Endothelial cell of umbilical vein (primary cell): ENCODE measurements at regions not wholly inside any gene's neighbourhood (a gene's known extent, or its start where the extent isn't known, plus 50 kb on each side); places are given as distances from the start of the nearest gene placed in this dataset.
"Not testable (repeated sequence)": the region's sequence is repeated elsewhere in the genome, so short reads cannot be mapped to it uniquely, and the experiment has no call there.

Experiments
- BruUV-seq: library from RNA; stranded (reverse); fragments of 400-500 nt; replicated peaks from 2 replicates; lab custom pipeline; 2021; lab: Mats Ljungman, UMichigan
- CTCF ChIA-PET: fragments of 300-600, 350-600 bp; sonication (Branson Sonifier 250); formaldehyde crosslinking; loops from one replicate; lab custom pipeline; 2021; ENCODE audit warnings: antibody characterized with exemption, inconsistent platforms; lab: Charles Lee
- POLR2A ChIA-PET: fragments of 300-600, 350-600 bp; sonication (Branson Sonifier 250); formaldehyde crosslinking; loops from one replicate; lab custom pipeline; 2021; ENCODE audit warnings: antibody characterized with exemption, inconsistent platforms; lab: Charles Lee
- DNase-seq: peaks from one replicate; pipeline ENCODE4 v3.0.0-alpha.2; 2011; ENCODE audit warnings: low read depth, low spot score
- FAIRE-seq: peaks from 2 replicates; lab custom pipeline; 2011; peaks lifted over from hg19 to GRCh38; lab: Jason Lieb, UNC
- H2AFZ ChIP-seq: 2 replicates; pipeline ENCODE4 v1.6.0; 2012; ENCODE audit warnings: low read depth, low read length, control low read depth, inconsistent platforms
- H3K27ac ChIP-seq: 2 replicates; pipeline ENCODE4 v1.5.1; 2011; ENCODE audit warnings: low read depth, mild to moderate bottlenecking, control low read depth, low read length, moderate library complexity; ENCODE audit not compliant: insufficient read depth
- H3K27me3 ChIP-seq, 2 experiments: 2 replicates each; pipeline versions ENCODE4 v1.6.0 to v1.6.1; 2011; ENCODE audit warnings: low read length in 2 of 2, mixed read lengths in 1 of 2; ENCODE audit not compliant: control insufficient read depth in 2 of 2, insufficient read depth in 2 of 2
- H3K36me3 ChIP-seq, 2 experiments: 2 replicates in 1 of 2; 3 replicates in 1 of 2; pipeline ENCODE4 v1.5.1; 2011; ENCODE audit warnings: low read length in 2 of 2, mild to moderate bottlenecking in 1 of 2, moderate library complexity in 1 of 2; ENCODE audit not compliant: control insufficient read depth in 2 of 2, insufficient read depth in 2 of 2; ENCODE audit errors: extremely low read depth in 1 of 2
- H3K4me1 ChIP-seq: 3 replicates; pipeline ENCODE4 v1.5.1; 2011; ENCODE audit warnings: mild to moderate bottlenecking, low read length; ENCODE audit not compliant: control insufficient read depth, insufficient read depth; ENCODE audit errors: extremely low read depth
- H3K4me2 ChIP-seq: 2 replicates; pipeline ENCODE4 v1.6.1; 2011; ENCODE audit warnings: low read length, control low read depth, mixed read lengths; ENCODE audit not compliant: insufficient read depth
- H3K4me3 ChIP-seq, 3 experiments: fragments of 200-600 bp in 1 of 3; sonication (generic), shearing (Covaris generic) in 1 of 3; replicated peaks in 1 of 3; 2 replicates each; pipeline ENCODE4 v1.5.1; 2011 to 2016; ENCODE audit warnings: control low read depth in 3 of 3, low read length in 3 of 3, mild to moderate bottlenecking in 2 of 3, inconsistent platforms in 1 of 3, low read depth in 1 of 3, moderate library complexity in 1 of 3; ENCODE audit not compliant: insufficient read depth in 1 of 3
- H3K79me2 ChIP-seq: 2 replicates; pipeline ENCODE4 v1.6.0; 2012; ENCODE audit warnings: low read length, inconsistent platforms; ENCODE audit not compliant: control insufficient read depth, insufficient read depth
- H3K9ac ChIP-seq: replicated peaks from 2 replicates; pipeline ENCODE3; 2011; ENCODE audit warnings: low read length, control low read depth; ENCODE audit not compliant: insufficient read depth; ENCODE audit errors: extremely low read depth
- H3K9me1 ChIP-seq: replicated peaks from 3 replicates; pipeline ENCODE4 v1.6.0; 2011; ENCODE audit warnings: mild to moderate bottlenecking, low read length; ENCODE audit not compliant: control insufficient read depth, insufficient read depth; ENCODE audit errors: extremely low read depth
- H3K9me3 ChIP-seq: replicated peaks from 2 replicates; pipeline ENCODE4 v1.5.1; 2012; ENCODE audit warnings: low read length, inconsistent platforms; ENCODE audit not compliant: control insufficient read depth, insufficient read depth
- H4K20me1 ChIP-seq: replicated peaks from 2 replicates; pipeline ENCODE3; 2011; ENCODE audit warnings: mild to moderate bottlenecking, low read length; ENCODE audit not compliant: control insufficient read depth, insufficient read depth; ENCODE audit errors: extremely low read depth
- dilution Hi-C: fragments of 300-500 bp; cut with MboI; formaldehyde crosslinking; loops from one replicate; pipeline ENCODE4 v1.15.0; 2019; ENCODE audit warnings: low sequenced_read_pairs; ENCODE audit not compliant: extremely low pct_ligation_motif_present
- intact Hi-C: fragments of 100-400 bp; cut with micrococcal nuclease; formaldehyde crosslinking; loops from one replicate; pipeline ENCODE4 v1.10.0; 2022

- BruUV-seq, H2AFZ ChIP-seq, H3K9ac ChIP-seq, H3K4me3 ChIP-seq, POLR2A ChIA-PET, H3K4me2 ChIP-seq, H3K9me1 ChIP-seq, CTCF ChIA-PET, H3K36me3 ChIP-seq, H3K27ac ChIP-seq, DNase-seq, H3K79me2 ChIP-seq, H4K20me1 ChIP-seq, FAIRE-seq, H3K4me1 ChIP-seq, intact Hi-C loops, dilution Hi-C loops, H3K9me3 ChIP-seq: not testable (repeated sequence)
- H3K27me3 ChIP-seq: peaks cover 3 to 11% of the 10 kb centered on the region in 2 experiments
Observed at GRCh38 chr7:37656-38055, 154.7 kb upstream of the FAM20C start.

- H3K36me3 ChIP-seq, H4K20me1 ChIP-seq, POLR2A ChIA-PET, H3K4me2 ChIP-seq, DNase-seq, H3K4me1 ChIP-seq, dilution Hi-C loops, FAIRE-seq, intact Hi-C loops, H2AFZ ChIP-seq, H3K9me3 ChIP-seq, H3K9me1 ChIP-seq, BruUV-seq, H3K9ac ChIP-seq, H3K4me3 ChIP-seq, H3K79me2 ChIP-seq, H3K27ac ChIP-seq, CTCF ChIA-PET: not testable (repeated sequence)
- H3K27me3 ChIP-seq: peaks cover 3 to 11% of the 10 kb centered on the region in 2 experiments
Observed at GRCh38 chr7:38444-38843, 153.9 kb upstream of the FAM20C start.

GRCh38 chr7:39984-40740 is 152.2 kb upstream of the FAM20C start:
- H3K27ac ChIP-seq, H2AFZ ChIP-seq, CTCF ChIA-PET, H3K4me2 ChIP-seq, H3K9me1 ChIP-seq, H3K4me3 ChIP-seq, H3K9ac ChIP-seq, BruUV-seq, dilution Hi-C loops, H3K4me1 ChIP-seq, H3K79me2 ChIP-seq, H3K36me3 ChIP-seq, intact Hi-C loops, FAIRE-seq, H3K9me3 ChIP-seq, DNase-seq, POLR2A ChIA-PET, H4K20me1 ChIP-seq: not testable (repeated sequence)
- H3K27me3 ChIP-seq: peaks cover 3 to 17% of the 10 kb centered on the region in 2 experiments
